ENCODE measurements at regions not wholly inside any gene's neighbourhood (a gene's known extent, or its start where the extent isn't known, plus 50 kb on each side); places are given as distances from the start of the nearest gene placed in this dataset.
"Not testable (repeated sequence)": the region's sequence is repeated elsewhere in the genome, so short reads cannot be mapped to it uniquely, and the experiment has no call there.

- H3K4me1 ChIP-seq (ENCODE audit: control insufficient read depth, insufficient read depth, low read length): not testable (repeated sequence)
These were observed 186.9 kb downstream of the IGLL1 start for GRCh38 chr22:23393199-23393598.

GRCh38 chr22:23392420-23393121, 187.5 kb downstream of the IGLL1 start:
- no peaks in the 10 kb centered on the region for H3K27me3 ChIP-seq (ENCODE audit: control insufficient read depth, insufficient read depth, low read length)
- H3K9ac ChIP-seq (ENCODE audit: low read depth, low read length): no peak overlapping the region
- no peaks in the 10 kb centered on the region for H3K36me3 ChIP-seq (ENCODE audit: control insufficient read depth, insufficient read depth, low read length)
- no peaks in the 10 kb centered on the region for H3K4me1 ChIP-seq (ENCODE audit: control insufficient read depth, insufficient read depth, low read length)
- H3K9me3 ChIP-seq (ENCODE audit: control insufficient read depth, insufficient read depth, low read length): no peaks in the 10 kb centered on the region
- no peak overlapping the region for H3K4me3 ChIP-seq (ENCODE audit: low read depth, low read length)

More at GRCh38 chr22:23393199-23393598, 186.9 kb downstream of the IGLL1 start:
- H3K27me3 ChIP-seq (ENCODE audit: control insufficient read depth, insufficient read depth, low read length); H3K9ac ChIP-seq (ENCODE audit: low read depth, low read length); H3K36me3 ChIP-seq (ENCODE audit: control insufficient read depth, insufficient read depth, low read length); H3K4me3 ChIP-seq (ENCODE audit: low read depth, low read length); H3K9me3 ChIP-seq (ENCODE audit: control insufficient read depth, insufficient read depth, low read length): not testable (repeated sequence)

- H3K27me3 ChIP-seq (ENCODE audit: control insufficient read depth, insufficient read depth, low read length): no peaks in the 10 kb centered on the region
- H3K9me3 ChIP-seq (ENCODE audit: control insufficient read depth, insufficient read depth, low read length): no peaks in the 10 kb centered on the region
- no peaks in the 10 kb centered on the region for H3K36me3 ChIP-seq (ENCODE audit: control insufficient read depth, insufficient read depth, low read length)
- H3K4me3 ChIP-seq (ENCODE audit: low read depth, low read length): no peak overlapping the region
- no peaks in the 10 kb centered on the region for H3K4me1 ChIP-seq (ENCODE audit: control insufficient read depth, insufficient read depth, low read length)
- H3K9ac ChIP-seq (ENCODE audit: low read depth, low read length): no peak overlapping the region
These were observed 189.1 kb downstream of the IGLL1 start for GRCh38 chr22:23391022-23391421.

- Histone ChIP-seq H3K4me1 (ENCODE audit: control insufficient read depth, insufficient read depth, low read length) (no peaks in the 10 kb centered on the region), H3K4me3 (ENCODE audit: low read depth, low read length) (no peak overlapping the region), H3K27me3 (ENCODE audit: control insufficient read depth, insufficient read depth, low read length) (no peaks in the 10 kb centered on the region), H3K9me3 (ENCODE audit: control insufficient read depth, insufficient read depth, low read length) (no peaks in the 10 kb centered on the region), H3K9ac (ENCODE audit: low read depth, low read length) (peak overlapping the region; percentile 12), H3K36me3 (ENCODE audit: control insufficient read depth, insufficient read depth, low read length) (no peaks in the 10 kb centered on the region)
These were observed 190.6 kb downstream of the IGLL1 start for GRCh38 chr22:23389271-23390071.

- H3K4me3 ChIP-seq (ENCODE audit: low read depth, low read length): no peak overlapping the region
- H3K36me3 ChIP-seq (ENCODE audit: control insufficient read depth, insufficient read depth, low read length): no peaks in the 10 kb centered on the region
- H3K4me1 ChIP-seq (ENCODE audit: control insufficient read depth, insufficient read depth, low read length): no peaks in the 10 kb centered on the region
- no peaks in the 10 kb centered on the region for H3K9me3 ChIP-seq (ENCODE audit: control insufficient read depth, insufficient read depth, low read length)
- H3K27me3 ChIP-seq (ENCODE audit: control insufficient read depth, insufficient read depth, low read length): no peaks in the 10 kb centered on the region
- H3K9ac ChIP-seq (ENCODE audit: low read depth, low read length): no peak overlapping the region
These were observed 191.6 kb downstream of the IGLL1 start for GRCh38 chr22:23388517-23388890.

- H3K4me3 ChIP-seq (ENCODE audit: low read depth, low read length): no peak overlapping the region
- no peaks in the 10 kb centered on the region for H3K4me1 ChIP-seq (ENCODE audit: control insufficient read depth, insufficient read depth, low read length)
- H3K36me3 ChIP-seq (ENCODE audit: control insufficient read depth, insufficient read depth, low read length): no peaks in the 10 kb centered on the region
- no peaks in the 10 kb centered on the region for H3K9me3 ChIP-seq (ENCODE audit: control insufficient read depth, insufficient read depth, low read length)
- no peaks in the 10 kb centered on the region for H3K27me3 ChIP-seq (ENCODE audit: control insufficient read depth, insufficient read depth, low read length)
- no peak overlapping the region for H3K9ac ChIP-seq (ENCODE audit: low read depth, low read length)
These were observed 192.1 kb downstream of the IGLL1 start for GRCh38 chr22:23387827-23388516.

GRCh38 chr22:23386822-23387580, 193.1 kb downstream of the IGLL1 start:
- no peaks in the 10 kb centered on the region for H3K27me3 ChIP-seq (ENCODE audit: control insufficient read depth, insufficient read depth, low read length)
- no peaks in the 10 kb centered on the region for H3K9me3 ChIP-seq (ENCODE audit: control insufficient read depth, insufficient read depth, low read length)
- no peaks in the 10 kb centered on the region for H3K36me3 ChIP-seq (ENCODE audit: control insufficient read depth, insufficient read depth, low read length)
- H3K9ac ChIP-seq (ENCODE audit: low read depth, low read length): no peak overlapping the region
- H3K4me1 ChIP-seq (ENCODE audit: control insufficient read depth, insufficient read depth, low read length): no peaks in the 10 kb centered on the region
- H3K4me3 ChIP-seq (ENCODE audit: low read depth, low read length): no peak overlapping the region

GRCh38 chr22:23385678-23386631, 194.1 kb downstream of the IGLL1 start:
- H3K9me3 ChIP-seq (ENCODE audit: control insufficient read depth, insufficient read depth, low read length): no peaks in the 10 kb centered on the region
- no peaks in the 10 kb centered on the region for H3K4me1 ChIP-seq (ENCODE audit: control insufficient read depth, insufficient read depth, low read length)
- no peak overlapping the region for H3K9ac ChIP-seq (ENCODE audit: low read depth, low read length)

GRCh38 chr22:23384923-23385677, 195.0 kb downstream of the IGLL1 start:
- no peak overlapping the region for H3K9ac ChIP-seq (ENCODE audit: low read depth, low read length)
- no peaks in the 10 kb centered on the region for H3K36me3 ChIP-seq (ENCODE audit: control insufficient read depth, insufficient read depth, low read length)
- H3K9me3 ChIP-seq (ENCODE audit: control insufficient read depth, insufficient read depth, low read length): no peaks in the 10 kb centered on the region
- H3K27me3 ChIP-seq (ENCODE audit: control insufficient read depth, insufficient read depth, low read length): no peaks in the 10 kb centered on the region
- no peak overlapping the region for H3K4me3 ChIP-seq (ENCODE audit: low read depth, low read length)
- H3K4me1 ChIP-seq (ENCODE audit: control insufficient read depth, insufficient read depth, low read length): no peaks in the 10 kb centered on the region

More at GRCh38 chr22:23385678-23386631, 194.1 kb downstream of the IGLL1 start:
- no peak overlapping the region for H3K4me3 ChIP-seq (ENCODE audit: low read depth, low read length)
- no peaks in the 10 kb centered on the region for H3K27me3 ChIP-seq (ENCODE audit: control insufficient read depth, insufficient read depth, low read length)
- no peaks in the 10 kb centered on the region for H3K36me3 ChIP-seq (ENCODE audit: control insufficient read depth, insufficient read depth, low read length)

- no peaks in the 10 kb centered on the region for H3K27me3 ChIP-seq (ENCODE audit: control insufficient read depth, insufficient read depth, low read length)
- no peaks in the 10 kb centered on the region for H3K9me3 ChIP-seq (ENCODE audit: control insufficient read depth, insufficient read depth, low read length)
- no peaks in the 10 kb centered on the region for H3K4me1 ChIP-seq (ENCODE audit: control insufficient read depth, insufficient read depth, low read length)
- H3K4me3 ChIP-seq (ENCODE audit: low read depth, low read length): no peak overlapping the region
- H3K9ac ChIP-seq (ENCODE audit: low read depth, low read length): no peak overlapping the region
- H3K36me3 ChIP-seq (ENCODE audit: control insufficient read depth, insufficient read depth, low read length): no peaks in the 10 kb centered on the region
These were observed 195.7 kb downstream of the IGLL1 start for GRCh38 chr22:23384431-23384830.
